Esophagus squamous epithelium (tissue), 4 donors: ENCODE measurements at regions not wholly inside any gene's neighbourhood (a gene's known extent, or its start where the extent isn't known, plus 50 kb on each side); places are given as distances from the start of the nearest gene placed in this dataset.

ENCODE experiments used
- POLR2A ChIP-seq, 4 donors: fragments of 450-650 bp; IDR thresholded peaks; one replicate each; pipeline ENCODE4 v1.6.1; 2017; ENCODE audit warnings: antibody characterized with exemption in 4 of 4, mild to moderate bottlenecking in 4 of 4, moderate library complexity in 3 of 4
- TF ChIP-seq, protein P1 (sequence below), 6 experiments: fragments of 450-650 bp in 4 of 6; fragments of 200-600 bp in 2 of 6; sonication (generic) in 2 of 6; IDR thresholded peaks; one replicate each; pipeline ENCODE4 v1.5.1; 2016 to 2019; ENCODE audit warnings: antibody characterized with exemption in 6 of 6, mild to moderate bottlenecking in 4 of 6, moderate library complexity in 4 of 6

DNA sequence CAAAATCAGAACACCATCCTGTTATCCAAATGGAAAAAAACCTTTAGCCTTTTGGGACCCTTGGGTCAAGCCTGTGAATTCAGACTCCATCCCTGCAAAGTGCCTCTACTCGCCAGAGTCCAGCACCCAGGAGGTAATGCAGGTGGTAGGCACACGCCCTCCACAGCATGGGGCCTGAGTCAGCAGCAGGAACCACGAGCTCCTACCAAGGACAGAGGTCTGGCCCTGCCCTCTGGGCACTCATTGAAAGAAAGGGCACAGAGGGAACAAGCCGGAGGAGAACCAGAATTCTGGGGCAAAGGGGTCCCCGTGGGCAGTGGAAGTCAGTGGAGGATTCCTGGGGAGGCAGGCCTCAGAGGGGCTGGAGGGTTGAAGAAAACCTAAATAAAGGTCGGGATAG is 438.1 kb downstream of the NPHP4 start:
- TF ChIP-seq, protein P1, sequence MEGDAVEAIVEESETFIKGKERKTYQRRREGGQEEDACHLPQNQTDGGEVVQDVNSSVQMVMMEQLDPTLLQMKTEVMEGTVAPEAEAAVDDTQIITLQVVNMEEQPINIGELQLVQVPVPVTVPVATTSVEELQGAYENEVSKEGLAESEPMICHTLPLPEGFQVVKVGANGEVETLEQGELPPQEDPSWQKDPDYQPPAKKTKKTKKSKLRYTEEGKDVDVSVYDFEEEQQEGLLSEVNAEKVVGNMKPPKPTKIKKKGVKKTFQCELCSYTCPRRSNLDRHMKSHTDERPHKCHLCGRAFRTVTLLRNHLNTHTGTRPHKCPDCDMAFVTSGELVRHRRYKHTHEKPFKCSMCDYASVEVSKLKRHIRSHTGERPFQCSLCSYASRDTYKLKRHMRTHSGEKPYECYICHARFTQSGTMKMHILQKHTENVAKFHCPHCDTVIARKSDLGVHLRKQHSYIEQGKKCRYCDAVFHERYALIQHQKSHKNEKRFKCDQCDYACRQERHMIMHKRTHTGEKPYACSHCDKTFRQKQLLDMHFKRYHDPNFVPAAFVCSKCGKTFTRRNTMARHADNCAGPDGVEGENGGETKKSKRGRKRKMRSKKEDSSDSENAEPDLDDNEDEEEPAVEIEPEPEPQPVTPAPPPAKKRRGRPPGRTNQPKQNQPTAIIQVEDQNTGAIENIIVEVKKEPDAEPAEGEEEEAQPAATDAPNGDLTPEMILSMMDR (IDR thresholded peaks at IDR 0.05): no peak
- TF ChIP-seq POLR2A (IDR thresholded peaks at IDR 0.05): no peak
